Aorta (tissue), 5 donors: ENCODE measurements at regions not wholly inside any gene's neighbourhood (a gene's known extent, or its start where the extent isn't known, plus 50 kb on each side); places are given as distances from the start of the nearest gene placed in this dataset.

Experiments
- ATAC-seq: fragments of 200-7000 bp; cut with Tn5 transposase; one replicate; pipeline ENCODE4 v1.9.1; 2022; ENCODE audit warnings: moderate library complexity; ENCODE audit not compliant: low FRiP score
- DNase-seq, 2 donors: peaks; one replicate each; pipeline ENCODE4 v3.0.0-alpha.2; 2020
- H3K27ac ChIP-seq, 2 donors: one replicate each; pipeline ENCODE4 v1.5.1; 2013; ENCODE audit warnings: low read length in 2 of 2, mild to moderate bottlenecking in 2 of 2, moderate library complexity in 2 of 2, control low read depth in 1 of 2, inconsistent platforms in 1 of 2, low read depth in 1 of 2
- H3K27me3 ChIP-seq, 2 donors: one replicate each; pipeline ENCODE4 v1.6.1; 2013; ENCODE audit warnings: control low read depth in 1 of 2, low read length in 1 of 2, mild to moderate bottlenecking in 1 of 2, moderate library complexity in 1 of 2; ENCODE audit not compliant: insufficient read depth in 2 of 2, control insufficient read depth in 1 of 2
- H3K36me3 ChIP-seq, 2 donors: one replicate each; pipeline ENCODE4 v1.6.1; 2013; ENCODE audit warnings: control low read depth in 1 of 2, low read length in 1 of 2, mild to moderate bottlenecking in 1 of 2; ENCODE audit not compliant: insufficient read depth in 2 of 2, control insufficient read depth in 1 of 2
- H3K4me1 ChIP-seq, 2 donors: one replicate each; pipeline ENCODE4 v1.6.1; 2013; ENCODE audit warnings: low read length in 2 of 2, control low read depth in 1 of 2, mild to moderate bottlenecking in 1 of 2, moderate library complexity in 1 of 2; ENCODE audit not compliant: insufficient read depth in 2 of 2, control insufficient read depth in 1 of 2
- H3K4me3 ChIP-seq, 2 donors: one replicate each; pipeline ENCODE4 v1.5.1; 2013; ENCODE audit warnings: low read length in 2 of 2, control low read depth in 1 of 2, mild to moderate bottlenecking in 1 of 2
- H3K9me3 ChIP-seq: one replicate; pipeline ENCODE4 v1.6.1; 2013; ENCODE audit warnings: mild to moderate bottlenecking, low read length; ENCODE audit not compliant: control insufficient read depth
- WGBS, 2 donors: extraction: QIAGEN DNeasy Blood & Tissue Kit; methylation state at CpG; one replicate each; pipeline ENCODE4 v1.1.7; 2013; 5-methylcytosine and 5-hydroxymethylcytosine counted together
- intact Hi-C, 2 donors: fragments of 100-400 bp; cut with DNase I; formaldehyde crosslinking; loops; one replicate each; pipeline versions ENCODE4 v1.14.2 to v1.15.0; 2022
- donor health status: healthy with polysubstance abuse.
- donor health status: Bipolar disorder and iron deficiency.
- donor health status: DM: no; HTN: no; CAD: no.
- donor health status: DM: no; HTN: no; CAD: no.
- donor health status: DM: yes; HTN: yes; CAD: no.

DNA sequence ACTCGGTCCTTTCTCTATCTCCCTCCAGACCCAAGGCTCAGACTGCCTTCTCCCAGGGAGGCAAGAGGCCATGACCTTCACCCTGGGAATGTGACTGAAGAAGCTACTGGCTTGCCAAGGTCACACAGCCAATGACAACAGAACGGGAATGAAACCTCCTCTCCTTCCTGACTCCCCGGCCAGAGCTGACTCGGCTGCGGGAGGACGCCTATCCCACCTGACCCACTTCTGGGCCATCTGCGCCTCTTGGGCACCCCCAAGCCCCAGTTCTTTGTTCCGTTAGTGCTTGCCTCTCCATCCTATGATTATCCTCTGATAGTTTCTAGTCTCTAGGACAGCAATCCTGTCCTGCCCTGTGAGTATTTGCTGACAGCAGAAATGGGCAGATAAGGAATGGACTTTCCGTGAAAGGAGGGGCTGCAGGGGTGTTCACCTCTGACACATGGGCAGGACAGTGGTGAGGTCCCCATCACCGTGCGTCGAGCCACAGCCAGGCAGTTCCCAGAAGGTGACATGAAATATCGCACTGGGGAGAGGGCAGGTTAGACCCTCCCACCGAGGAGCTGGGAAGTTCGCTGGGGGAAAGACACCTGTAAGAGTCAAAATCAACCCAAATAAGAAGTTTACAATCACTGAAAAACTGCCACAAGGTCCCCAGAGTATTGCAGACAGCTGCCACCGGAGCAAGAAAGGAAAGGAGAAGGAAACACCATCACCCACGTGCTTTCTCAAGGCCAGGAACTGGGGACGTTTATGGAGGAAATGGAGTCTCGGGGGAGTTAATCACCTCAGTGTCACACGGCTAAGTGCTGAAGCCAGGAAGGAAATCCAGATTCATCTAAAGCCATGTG lies 63.0 kb downstream of the INSIG1 start:
- Histone ChIP-seq H3K4me1 (no peaks in the 10 kb centered on the region), H3K27ac (no peak overlapping the region), H3K27me3 (no peaks in the 10 kb centered on the region), H3K9me3 (no peaks in the 10 kb centered on the region), H3K4me3 (no peak overlapping the region), H3K36me3 (no peaks in the 10 kb centered on the region)
- DNase-seq, result peak; percentile 33 to 40
- ATAC-seq, result no peak
- WGBS, 2 donors, result 45 to 52% methylated on average over 20 of the region's 20 CpGs
- intact Hi-C loops, result no loop called here

DNA sequence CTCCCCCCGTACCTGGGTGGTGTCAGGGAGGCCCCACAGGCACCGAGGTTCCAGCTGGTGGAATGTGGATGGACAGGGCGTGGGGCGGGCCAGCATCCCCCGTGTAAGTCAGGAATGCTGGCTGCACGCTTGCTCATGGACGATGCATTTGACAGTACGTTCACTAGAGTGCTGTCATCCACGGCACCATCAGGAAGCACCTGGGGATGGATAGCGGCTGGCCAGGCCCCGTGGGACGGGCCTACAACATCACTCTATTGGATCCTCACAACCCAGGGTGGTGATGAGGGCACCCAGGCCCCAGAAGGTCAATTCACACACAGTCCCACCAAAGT lies 63.6 kb downstream of the INSIG1 start:
- Histone ChIP-seq H3K27ac (no peak overlapping the region), H3K4me3 (no peak overlapping the region), H3K9me3 (no peaks in the 10 kb centered on the region), H3K27me3 (no peaks in the 10 kb centered on the region), H3K4me1 (no peaks in the 10 kb centered on the region), H3K36me3 (no peaks in the 10 kb centered on the region)
- 68 to 77% methylated on average over 12 of the region's 12 CpGs for whole genome bisulfite sequencing, 2 donors
- intact Hi-C loops, result no loop called here
- DNase-seq (peak; percentile 20 to 27), ATAC-seq (no peak)

DNA sequence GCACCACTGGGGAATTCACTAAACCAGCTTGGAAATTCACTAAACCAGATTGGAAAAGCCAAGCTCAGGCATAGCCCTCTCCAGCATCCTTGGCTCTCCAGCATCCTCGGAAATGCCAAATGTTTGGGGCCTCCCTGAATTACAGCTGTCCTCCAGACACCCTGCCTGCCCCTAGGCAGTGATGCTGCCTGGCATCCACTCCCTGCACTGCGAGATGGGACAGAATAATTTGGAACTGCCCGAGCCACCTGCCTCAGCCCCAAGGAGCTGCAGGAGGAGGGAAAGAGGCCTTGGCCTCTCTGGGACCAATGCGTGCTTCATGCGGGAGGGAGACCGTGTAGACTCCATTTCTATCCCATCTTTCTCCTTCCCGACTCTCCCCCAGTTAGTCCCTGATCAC lies 64.3 kb downstream of the INSIG1 start:
- intact Hi-C loops, result no loop called here
- no peaks in the 10 kb centered on the region for H3K27me3 ChIP-seq

DNA sequence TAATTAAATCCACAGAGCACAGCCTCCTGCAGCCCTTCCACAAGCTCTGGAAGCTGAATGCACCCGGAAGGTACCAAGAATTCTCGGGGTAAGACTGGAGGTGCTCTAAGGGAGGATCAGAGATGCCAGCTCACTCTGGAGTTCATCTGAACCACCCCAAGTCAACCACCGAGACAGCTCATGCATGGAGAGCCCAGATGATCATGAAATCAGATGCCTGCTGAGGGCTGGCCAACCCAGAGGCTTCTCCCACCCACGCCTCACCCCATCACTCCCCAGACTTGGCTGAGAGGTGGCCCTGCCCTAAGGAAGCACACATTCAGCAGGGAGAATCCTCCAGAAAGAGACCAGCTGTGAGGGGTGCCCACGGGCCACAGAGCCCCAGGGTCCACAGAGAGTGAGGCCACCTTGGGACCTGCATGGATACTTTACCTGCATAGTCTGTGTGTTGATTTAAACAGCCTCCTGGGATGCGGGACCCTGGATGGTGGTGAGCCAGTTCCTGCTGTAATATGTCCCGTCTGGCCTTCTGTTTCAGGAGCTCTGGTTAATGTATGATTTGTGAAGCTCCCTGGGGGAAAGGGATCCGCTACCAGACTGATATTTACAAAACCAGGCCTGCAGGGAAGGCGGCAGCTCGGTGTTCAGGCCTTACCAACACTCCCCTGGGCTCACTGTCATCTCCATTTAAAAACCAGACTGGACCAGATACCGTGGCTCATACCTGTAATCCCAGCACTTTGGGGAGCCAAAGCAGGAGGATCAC lies 64.9 kb downstream of the INSIG1 start:
- intact Hi-C loops, result no loop called here
- DNase-seq, result peak; percentile 20 to 37
- H3K4me1 ChIP-seq, result no peaks in the 10 kb centered on the region
- H3K27me3 ChIP-seq, result no peaks in the 10 kb centered on the region
- no peak for ATAC-seq
- no peaks in the 10 kb centered on the region for H3K9me3 ChIP-seq
- H3K4me3 ChIP-seq, result no peak overlapping the region
- WGBS, 2 donors, result 78 to 82% methylated on average over 11 of the region's 11 CpGs
- no peak overlapping the region for H3K27ac ChIP-seq
- no peaks in the 10 kb centered on the region for H3K36me3 ChIP-seq

More for the DNA sequence above, 64.3 kb downstream of the INSIG1 start:
- Histone ChIP-seq H3K4me3 (no peak overlapping the region), H3K27ac (no peak overlapping the region), H3K4me1 (no peaks in the 10 kb centered on the region), H3K36me3 (no peaks in the 10 kb centered on the region), H3K9me3 (no peaks in the 10 kb centered on the region)
- WGBS, 2 donors, result 84 to 88% methylated on average over 7 of the region's 7 CpGs
- peak in 1 of 2 donors; percentile 20 for DNase-seq
- no peak for ATAC-seq

DNA sequence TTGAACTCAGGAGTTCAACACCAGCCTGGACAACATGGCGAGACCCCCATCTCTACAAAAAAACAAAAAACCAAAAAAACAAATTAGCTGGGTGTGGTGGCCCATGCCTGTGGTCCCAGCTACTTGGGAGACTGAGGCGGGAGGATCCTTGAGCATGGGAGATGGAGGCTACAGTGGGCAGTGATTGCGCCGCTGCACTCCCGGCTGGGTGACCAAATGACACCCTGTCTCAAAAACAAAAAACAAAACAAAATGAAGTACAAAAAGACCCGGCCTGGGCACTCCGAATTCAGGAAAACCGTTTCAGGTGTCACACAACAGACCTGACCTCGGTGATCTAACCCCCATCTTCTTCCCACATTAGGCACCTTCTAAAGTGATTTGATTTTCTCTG lies 65.5 kb downstream of the INSIG1 start:
- intact Hi-C loops, result no loop called here
- H3K27ac ChIP-seq, result no peak overlapping the region
- H3K27me3 ChIP-seq, result no peaks in the 10 kb centered on the region
- H3K4me1 ChIP-seq, result no peaks in the 10 kb centered on the region
- no peak for ATAC-seq
- WGBS, 2 donors, result 91 to 92% methylated on average over 9 of the region's 9 CpGs
- no peaks in the 10 kb centered on the region for H3K36me3 ChIP-seq
- H3K9me3 ChIP-seq, result no peaks in the 10 kb centered on the region
- peak; percentile 29 to 62 for DNase-seq
- H3K4me3 ChIP-seq, result no peak overlapping the region

DNA sequence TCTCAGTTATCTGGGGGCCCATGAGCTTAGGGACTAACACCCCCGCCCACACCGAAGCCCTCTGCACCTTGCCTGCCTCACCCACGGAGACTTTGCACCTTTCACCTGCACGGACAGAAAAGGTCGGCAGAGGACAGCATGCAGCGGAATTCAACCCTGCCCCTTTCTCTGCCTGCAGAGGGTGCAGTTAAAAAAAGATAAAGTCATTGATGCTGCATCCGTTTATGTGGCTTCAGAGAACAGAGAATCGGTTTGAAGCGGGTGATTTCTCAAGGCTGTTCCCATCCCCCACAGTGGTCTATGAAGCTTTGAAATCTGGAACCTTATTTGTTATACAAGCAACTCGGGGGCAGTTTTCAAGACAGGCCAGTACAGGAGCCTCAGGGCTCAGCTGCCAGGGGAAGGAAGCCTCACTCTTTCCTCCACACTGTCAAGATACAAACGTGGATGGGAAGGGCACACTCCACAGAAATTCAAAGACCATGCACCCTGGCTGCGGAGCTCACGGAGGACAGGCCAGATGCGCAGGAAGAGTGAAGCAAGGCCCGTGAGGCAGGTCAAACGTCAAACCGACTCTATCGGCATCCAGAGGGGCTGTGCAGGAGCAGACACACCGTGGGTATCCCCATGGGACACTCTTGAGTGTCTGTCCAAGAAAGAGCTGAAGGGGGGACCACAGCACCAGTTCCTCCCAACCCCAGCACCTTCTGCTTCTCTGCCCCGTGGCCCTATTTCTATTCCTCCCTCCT lies 66.3 kb downstream of the INSIG1 start:
- Histone ChIP-seq H3K4me1 (no peaks in the 10 kb centered on the region), H3K27me3 (no peaks in the 10 kb centered on the region), H3K4me3 (no peak overlapping the region), H3K36me3 (no peaks in the 10 kb centered on the region), H3K9me3 (no peaks in the 10 kb centered on the region), H3K27ac (no peak overlapping the region)
- ATAC-seq (no peak), DNase-seq (peak; percentile 17 to 44)
- 47 to 48% methylated on average over 20 of the region's 20 CpGs for WGBS, 2 donors
- intact Hi-C loops, result no loop called here

DNA sequence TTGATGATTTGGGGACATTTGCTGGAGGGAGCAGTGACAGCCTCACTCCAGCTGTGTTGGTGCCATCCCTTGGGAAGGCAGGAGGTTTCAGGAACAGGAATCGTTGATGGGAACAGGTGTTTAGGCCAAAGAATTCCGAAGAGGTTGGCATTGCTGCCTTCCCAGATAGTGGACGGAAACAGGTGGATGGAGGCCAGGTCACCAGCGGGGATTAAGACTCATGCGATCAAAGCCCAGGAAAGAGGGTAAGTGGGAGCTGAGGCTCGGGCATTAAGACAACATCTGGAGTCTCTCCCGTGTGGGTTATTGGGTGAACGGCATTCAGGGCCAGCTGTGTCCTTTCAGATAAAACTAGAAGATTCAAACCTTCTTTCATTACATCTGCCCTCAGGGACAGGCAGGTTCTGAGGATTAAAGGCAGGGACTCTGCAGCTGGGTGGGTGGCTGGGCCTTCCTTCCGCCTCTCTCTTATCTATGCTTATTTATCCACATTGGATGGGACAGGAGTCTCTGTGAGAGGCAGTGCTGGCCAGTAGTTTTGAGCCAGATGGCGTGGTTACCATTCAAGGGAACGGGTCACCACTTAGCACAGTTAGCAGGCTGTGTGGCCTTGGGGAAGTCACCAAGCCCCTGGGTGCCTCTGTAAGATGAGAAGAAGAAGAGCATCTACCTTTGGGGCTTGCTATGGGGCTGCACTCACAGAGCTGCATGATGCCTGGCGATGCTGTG lies 67.6 kb downstream of the INSIG1 start:
- H3K27me3 ChIP-seq, result no peaks in the 10 kb centered on the region
- no peaks in the 10 kb centered on the region for H3K9me3 ChIP-seq
- intact Hi-C loops, result no loop called here
- H3K4me3 ChIP-seq, result no peak overlapping the region
- ATAC-seq, result no peak
- WGBS, 2 donors, result 67 to 78% methylated on average over 12 of the region's 12 CpGs
- no peak overlapping the region for H3K27ac ChIP-seq
- H3K36me3 ChIP-seq, result no peaks in the 10 kb centered on the region
- DNase-seq, result peak in 1 of 2 donors; percentile 17
- H3K4me1 ChIP-seq, result no peaks in the 10 kb centered on the region

DNA sequence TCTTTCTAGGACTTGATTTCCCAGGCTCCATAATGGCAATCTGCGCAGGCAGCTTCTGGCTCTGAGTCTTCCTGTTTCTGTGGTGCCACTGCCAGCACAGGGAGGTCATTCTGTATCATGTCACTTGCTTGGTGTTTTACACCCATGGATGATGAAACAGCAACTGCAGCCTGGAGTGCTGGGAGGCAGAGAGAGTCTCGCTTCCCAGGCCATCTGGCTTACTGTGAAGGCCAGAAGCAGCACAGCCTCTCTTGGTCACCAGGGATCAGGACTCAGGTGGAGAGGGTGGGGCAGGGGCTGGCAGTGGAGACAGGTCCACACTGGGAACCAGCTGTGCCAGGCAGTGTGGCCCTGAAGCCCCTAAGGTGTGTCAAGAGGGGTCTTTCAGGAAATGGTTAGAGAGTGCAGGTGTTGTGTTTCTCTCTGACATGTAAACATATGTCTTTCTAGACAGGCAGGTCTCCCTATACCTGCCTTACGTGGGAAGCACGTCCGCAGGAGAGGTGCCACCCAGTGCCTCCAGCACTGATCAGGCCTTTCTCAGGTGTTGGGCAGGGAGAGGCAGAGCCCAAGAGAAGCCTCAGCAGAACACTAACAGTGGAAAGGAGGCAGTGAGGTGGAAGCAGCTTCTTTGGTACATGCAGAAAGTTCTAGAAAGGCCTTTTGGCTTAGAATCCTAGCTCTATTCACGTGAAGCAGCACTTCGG lies 71.4 kb downstream of the INSIG1 start:
- no peaks in the 10 kb centered on the region for H3K9me3 ChIP-seq
- no peak overlapping the region for H3K4me3 ChIP-seq
- intact Hi-C loops, result no loop called here
- peak; percentile 33 for ATAC-seq
- H3K36me3 ChIP-seq, result no peaks in the 10 kb centered on the region
- no peaks in the 10 kb centered on the region for H3K27me3 ChIP-seq
- DNase-seq, result peak; percentile 22 to 42
- no peaks in the 10 kb centered on the region for H3K4me1 ChIP-seq
- WGBS, 2 donors, result 75 to 82% methylated on average over 7 of the region's 7 CpGs
- H3K27ac ChIP-seq, result no peak overlapping the region
